ENCODE measurements at regions not wholly inside any gene's neighbourhood (a gene's known extent, or its start where the extent isn't known, plus 50 kb on each side); places are given as distances from the start of the nearest gene placed in this dataset.

DNA sequence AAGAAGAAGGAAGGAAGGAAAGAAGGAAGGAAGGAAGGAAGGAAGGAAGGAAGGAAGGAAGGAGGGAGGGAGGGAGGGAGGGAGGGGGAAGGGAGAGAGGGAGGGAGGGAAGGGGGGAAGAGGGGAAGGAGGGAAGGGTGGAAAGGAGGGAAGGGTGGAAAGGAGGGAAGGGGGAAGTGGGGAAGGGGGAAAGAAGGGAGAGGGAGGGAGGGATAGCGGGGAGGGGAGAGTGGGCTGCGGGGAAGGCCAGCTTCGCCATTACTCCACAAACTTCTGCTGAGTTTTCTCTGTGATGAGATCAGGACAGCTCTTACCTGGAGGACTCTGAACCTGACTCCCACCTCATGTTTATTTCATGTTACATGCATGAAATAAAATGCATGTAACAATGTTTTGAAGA, 601.5 kb upstream of the FSHR start:
- Mint-ChIP-seq H3K4me3 (ENCODE audit: unreplicated experiment) (no peak overlapping the region), H3K4me1 (ENCODE audit: low read depth, unreplicated experiment) (no peaks in the 10 kb centered on the region), H3K27ac (ENCODE audit: unreplicated experiment) (no peak overlapping the region), H3K36me3 (ENCODE audit: low read depth, unreplicated experiment) (no peaks in the 10 kb centered on the region), H3K27me3 (ENCODE audit: low read depth, unreplicated experiment) (no peaks in the 10 kb centered on the region), H3K9me3 (ENCODE audit: unreplicated experiment) (no peaks in the 10 kb centered on the region)
- FAIRE-seq (no peak), DNase-seq (ENCODE audit: low read depth) (no peak)
- H4K20me1 ChIP-seq (ENCODE audit: insufficient read depth, low read length), result no peaks in the 10 kb centered on the region
- no peaks in the 10 kb centered on the region for H3K36me3 ChIP-seq (ENCODE audit: insufficient read depth, low read length)
- no peak overlapping the region for H3K4me2 ChIP-seq (ENCODE audit: low read length)
- TF ChIP-seq EZH2 (IDR thresholded peaks at IDR 0.05; ENCODE audit: insufficient read depth, low read length), result no peak
- TF ChIP-seq, protein P1, sequence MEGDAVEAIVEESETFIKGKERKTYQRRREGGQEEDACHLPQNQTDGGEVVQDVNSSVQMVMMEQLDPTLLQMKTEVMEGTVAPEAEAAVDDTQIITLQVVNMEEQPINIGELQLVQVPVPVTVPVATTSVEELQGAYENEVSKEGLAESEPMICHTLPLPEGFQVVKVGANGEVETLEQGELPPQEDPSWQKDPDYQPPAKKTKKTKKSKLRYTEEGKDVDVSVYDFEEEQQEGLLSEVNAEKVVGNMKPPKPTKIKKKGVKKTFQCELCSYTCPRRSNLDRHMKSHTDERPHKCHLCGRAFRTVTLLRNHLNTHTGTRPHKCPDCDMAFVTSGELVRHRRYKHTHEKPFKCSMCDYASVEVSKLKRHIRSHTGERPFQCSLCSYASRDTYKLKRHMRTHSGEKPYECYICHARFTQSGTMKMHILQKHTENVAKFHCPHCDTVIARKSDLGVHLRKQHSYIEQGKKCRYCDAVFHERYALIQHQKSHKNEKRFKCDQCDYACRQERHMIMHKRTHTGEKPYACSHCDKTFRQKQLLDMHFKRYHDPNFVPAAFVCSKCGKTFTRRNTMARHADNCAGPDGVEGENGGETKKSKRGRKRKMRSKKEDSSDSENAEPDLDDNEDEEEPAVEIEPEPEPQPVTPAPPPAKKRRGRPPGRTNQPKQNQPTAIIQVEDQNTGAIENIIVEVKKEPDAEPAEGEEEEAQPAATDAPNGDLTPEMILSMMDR (IDR thresholded peaks at IDR 0.05; ENCODE audit: insufficient read depth, low read depth, low read length), result no peak
- H3K27me3 ChIP-seq (ENCODE audit: insufficient read depth, low read length), result no peaks in the 10 kb centered on the region
- H2AFZ ChIP-seq (ENCODE audit: low read depth, low read length), result no peak overlapping the region
- H3K9me3 ChIP-seq (ENCODE audit: insufficient read depth, low read depth, low read length), result no peaks in the 10 kb centered on the region
- H3K9ac ChIP-seq (ENCODE audit: low read length), result no peak overlapping the region
- H3K4me1 ChIP-seq (ENCODE audit: insufficient read depth, low read length), result no peaks in the 10 kb centered on the region
- no peaks in the 10 kb centered on the region for H3K79me2 ChIP-seq (ENCODE audit: insufficient read depth, low read length)
- no peak overlapping the region for H3K27ac ChIP-seq (ENCODE audit: low read depth, low read length)
- H3K4me3 ChIP-seq (ENCODE audit: insufficient read depth, low read depth, low read length), result no peak overlapping the region

DNA sequence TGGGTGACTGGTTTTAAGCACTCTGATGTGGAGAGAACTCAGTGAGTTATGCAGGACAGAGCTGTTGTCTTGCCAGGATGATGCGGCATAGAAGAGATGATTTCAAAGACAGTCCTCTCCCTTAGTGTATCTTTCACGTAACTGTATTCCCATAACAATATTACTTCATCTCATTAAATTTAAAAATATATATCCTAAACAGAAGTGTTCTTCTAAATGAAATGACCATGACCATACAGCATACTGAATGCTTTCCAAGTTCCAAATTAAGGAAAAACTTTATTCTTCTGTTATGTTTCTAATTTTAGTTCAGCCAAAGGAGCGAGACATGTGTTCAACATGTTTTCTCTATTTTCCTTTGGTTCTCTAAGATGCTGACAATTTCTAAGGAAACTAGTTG, 600.1 kb upstream of the FSHR start:
- no peak for TF ChIP-seq EZH2 (IDR thresholded peaks at IDR 0.05; ENCODE audit: insufficient read depth, low read length)
- TF ChIP-seq, protein P1 (IDR thresholded peaks at IDR 0.05; ENCODE audit: insufficient read depth, low read depth, low read length), result no peak
- Mint-ChIP-seq H3K27me3 (ENCODE audit: low read depth, unreplicated experiment) (no peaks in the 10 kb centered on the region), H3K4me3 (ENCODE audit: unreplicated experiment) (no peak overlapping the region), H3K27ac (ENCODE audit: unreplicated experiment) (no peak overlapping the region), H3K36me3 (ENCODE audit: low read depth, unreplicated experiment) (no peaks in the 10 kb centered on the region), H3K9me3 (ENCODE audit: unreplicated experiment) (no peaks in the 10 kb centered on the region), H3K4me1 (ENCODE audit: low read depth, unreplicated experiment) (no peaks in the 10 kb centered on the region)
- no peaks in the 10 kb centered on the region for H3K36me3 ChIP-seq (ENCODE audit: insufficient read depth, low read length)
- no peaks in the 10 kb centered on the region for H3K79me2 ChIP-seq (ENCODE audit: insufficient read depth, low read length)
- DNase-seq (ENCODE audit: low read depth), result no peak
- no peak overlapping the region for H2AFZ ChIP-seq (ENCODE audit: low read depth, low read length)
- FAIRE-seq, result no peak
- no peak overlapping the region for H3K4me3 ChIP-seq (ENCODE audit: insufficient read depth, low read depth, low read length)
- no peaks in the 10 kb centered on the region for H4K20me1 ChIP-seq (ENCODE audit: insufficient read depth, low read length)
- H3K27ac ChIP-seq (ENCODE audit: low read depth, low read length), result no peak overlapping the region
- H3K4me2 ChIP-seq (ENCODE audit: low read length), result no peak overlapping the region
- no peaks in the 10 kb centered on the region for H3K9me3 ChIP-seq (ENCODE audit: insufficient read depth, low read depth, low read length)
- H3K9ac ChIP-seq (ENCODE audit: low read length), result no peak overlapping the region
- H3K27me3 ChIP-seq (ENCODE audit: insufficient read depth, low read length), result no peaks in the 10 kb centered on the region
- H3K4me1 ChIP-seq (ENCODE audit: insufficient read depth, low read length), result no peaks in the 10 kb centered on the region

GRCh38 chr2:49753344-49753985, 599.1 kb upstream of the FSHR start:
- H3K27ac ChIP-seq (ENCODE audit: low read depth, low read length), result no peak overlapping the region
- TF ChIP-seq, protein P1 (IDR thresholded peaks at IDR 0.05; ENCODE audit: insufficient read depth, low read depth, low read length), result no peak
- TF ChIP-seq EZH2 (IDR thresholded peaks at IDR 0.05; ENCODE audit: insufficient read depth, low read length), result no peak
- Mint-ChIP-seq H3K36me3 (ENCODE audit: low read depth, unreplicated experiment) (no peaks in the 10 kb centered on the region), H3K4me3 (ENCODE audit: unreplicated experiment) (no peak overlapping the region), H3K9me3 (ENCODE audit: unreplicated experiment) (no peaks in the 10 kb centered on the region), H3K27me3 (ENCODE audit: low read depth, unreplicated experiment) (no peaks in the 10 kb centered on the region), H3K4me1 (ENCODE audit: low read depth, unreplicated experiment) (no peaks in the 10 kb centered on the region), H3K27ac (ENCODE audit: unreplicated experiment) (no peak overlapping the region)
- H2AFZ ChIP-seq (ENCODE audit: low read depth, low read length), result no peak overlapping the region
- no peaks in the 10 kb centered on the region for H3K27me3 ChIP-seq (ENCODE audit: insufficient read depth, low read length)
- no peak overlapping the region for H3K9ac ChIP-seq (ENCODE audit: low read length)
- H3K36me3 ChIP-seq (ENCODE audit: insufficient read depth, low read length), result no peaks in the 10 kb centered on the region
- no peak for FAIRE-seq
- H3K4me1 ChIP-seq (ENCODE audit: insufficient read depth, low read length), result no peaks in the 10 kb centered on the region
- H3K4me2 ChIP-seq (ENCODE audit: low read length), result no peak overlapping the region
- H4K20me1 ChIP-seq (ENCODE audit: insufficient read depth, low read length), result no peaks in the 10 kb centered on the region
- no peak for DNase-seq (ENCODE audit: low read depth)
- H3K9me3 ChIP-seq (ENCODE audit: insufficient read depth, low read depth, low read length), result no peaks in the 10 kb centered on the region
- no peak overlapping the region for H3K4me3 ChIP-seq (ENCODE audit: insufficient read depth, low read depth, low read length)
- no peaks in the 10 kb centered on the region for H3K79me2 ChIP-seq (ENCODE audit: insufficient read depth, low read length)
